ENCODE measurements at regions not wholly inside any gene's neighbourhood (a gene's known extent, or its start where the extent isn't known, plus 50 kb on each side); places are given as distances from the start of the nearest gene placed in this dataset.

DNA sequence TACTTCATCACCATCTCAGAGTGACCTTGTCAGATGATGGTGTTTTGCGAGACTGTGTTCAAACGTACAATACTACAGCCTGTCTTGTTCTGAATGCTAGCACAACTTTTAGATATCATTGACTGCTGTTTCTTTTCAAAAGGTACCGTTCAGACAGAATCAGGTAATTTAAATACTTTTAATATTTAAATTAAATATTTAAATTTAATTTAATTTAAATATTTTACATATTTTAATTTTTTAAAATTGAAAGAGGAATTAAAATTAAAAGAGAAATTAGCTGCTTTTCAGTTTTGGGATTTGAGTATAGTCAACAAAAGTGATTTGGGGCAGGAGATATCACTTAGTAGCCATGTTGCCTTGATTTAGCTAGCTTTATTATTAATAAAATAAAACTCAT lies 642.1 kb upstream of the CCDC179 start:
- DNase-seq (ENCODE audit: low spot score), result no peak
- intact Hi-C loops (cut with DNase I), result no loop called here

GRCh38 chr11:23502826-23503225 lies 642.6 kb upstream of the CCDC179 start:
- DNase-seq (ENCODE audit: low spot score), result no peak
- intact Hi-C loops (cut with DNase I), result no loop called here

DNA sequence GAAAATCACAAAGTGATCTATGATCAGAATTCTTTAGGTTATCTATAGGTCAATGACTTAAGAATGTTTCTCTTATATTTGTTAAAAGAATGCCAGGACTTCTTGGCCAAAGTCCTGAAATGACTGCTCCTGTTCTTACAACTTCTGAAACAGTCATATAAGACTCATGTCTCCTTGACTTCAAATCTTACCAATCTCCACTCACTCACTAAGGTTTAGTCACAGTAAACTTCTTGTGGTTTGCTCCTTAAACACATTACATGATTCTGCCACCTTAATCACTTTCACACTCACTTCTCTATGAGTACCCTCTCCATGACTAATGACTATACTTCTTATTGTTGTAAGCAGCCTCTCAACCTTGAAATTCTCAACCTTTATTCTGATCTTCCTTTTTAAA lies 648.7 kb upstream of the CCDC179 start:
- intact Hi-C loops (cut with DNase I), result no loop called here
- DNase-seq (ENCODE audit: low spot score), result no peak

DNA sequence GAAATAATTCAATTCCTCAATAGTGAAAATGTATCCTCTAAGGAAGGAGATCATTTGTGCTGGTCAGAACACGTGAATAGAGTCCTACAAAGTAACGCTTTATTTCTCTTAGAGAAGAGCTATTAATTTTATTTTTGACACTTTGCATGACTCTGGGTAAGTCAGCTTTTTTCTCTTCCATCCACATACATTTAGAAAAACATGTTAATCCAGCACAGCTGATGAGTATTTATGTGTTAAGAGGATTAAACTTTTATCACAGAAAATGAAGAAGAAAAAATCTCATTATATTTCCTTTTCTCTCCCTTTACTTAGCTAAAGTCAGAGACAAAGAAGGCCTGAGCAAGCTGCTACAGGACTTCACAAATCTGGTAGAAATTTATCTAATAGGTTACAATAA lies 649.5 kb upstream of the CCDC179 start:
- intact Hi-C loops (cut with DNase I), result no loop called here
- no peak for DNase-seq (ENCODE audit: low spot score)

DNA sequence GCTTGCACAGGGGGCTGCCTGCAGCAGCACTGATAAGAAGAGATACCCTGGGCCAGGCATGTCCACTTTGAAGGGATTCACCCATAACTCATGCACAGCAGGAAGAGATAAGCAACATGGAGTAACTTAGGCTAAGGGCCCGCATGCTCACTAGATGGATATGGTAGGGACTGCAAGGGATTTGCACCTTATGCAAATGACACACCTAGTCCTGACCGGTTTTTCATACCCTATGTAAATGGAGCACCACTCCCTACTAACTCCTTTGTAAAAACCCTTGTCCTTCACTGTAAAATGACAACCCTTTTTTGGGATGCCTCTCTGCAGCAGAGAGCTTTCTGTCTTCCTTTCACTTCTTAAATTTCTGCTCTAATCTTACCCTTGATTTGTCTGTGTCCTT lies 658.9 kb upstream of the CCDC179 start:
- no peak for DNase-seq (ENCODE audit: low spot score)
- intact Hi-C loops (cut with DNase I), result no loop called here

DNA sequence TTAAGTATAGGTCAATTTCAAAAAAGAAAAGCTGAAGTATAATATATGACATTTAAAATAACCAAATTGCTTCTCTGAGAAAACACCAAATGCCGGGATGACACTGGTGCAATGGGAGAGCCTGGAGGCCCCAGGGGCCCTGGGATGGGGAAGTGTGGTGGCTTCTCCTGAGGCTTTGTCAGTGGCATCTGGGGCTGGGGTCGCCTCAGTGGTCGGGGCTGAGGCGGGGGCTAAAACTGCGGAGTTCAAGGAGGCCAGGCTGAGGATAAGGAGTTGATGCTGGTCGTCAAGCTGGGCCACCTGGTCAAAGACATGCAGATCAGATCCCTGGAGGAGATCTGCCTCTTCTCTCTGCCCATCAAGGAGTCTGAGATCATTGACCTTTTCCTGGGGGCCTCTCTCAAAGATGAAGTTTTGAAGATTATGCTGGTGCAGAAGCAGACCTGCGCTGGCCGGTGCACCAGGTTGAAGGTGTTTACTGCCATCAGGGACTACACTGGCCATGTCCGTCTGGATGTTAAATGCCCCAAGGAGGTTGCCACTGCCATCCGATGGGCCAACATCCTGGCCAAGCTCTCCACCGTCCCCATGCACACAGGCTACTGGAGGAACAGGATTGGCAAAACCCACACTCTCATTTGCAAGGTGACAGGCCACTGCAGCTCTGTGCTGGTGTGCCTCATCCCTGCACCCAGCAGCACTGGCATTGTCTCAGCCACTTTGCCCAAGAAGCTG lies 660.1 kb upstream of the CCDC179 start:
- intact Hi-C loops (cut with DNase I), result no loop called here

DNA sequence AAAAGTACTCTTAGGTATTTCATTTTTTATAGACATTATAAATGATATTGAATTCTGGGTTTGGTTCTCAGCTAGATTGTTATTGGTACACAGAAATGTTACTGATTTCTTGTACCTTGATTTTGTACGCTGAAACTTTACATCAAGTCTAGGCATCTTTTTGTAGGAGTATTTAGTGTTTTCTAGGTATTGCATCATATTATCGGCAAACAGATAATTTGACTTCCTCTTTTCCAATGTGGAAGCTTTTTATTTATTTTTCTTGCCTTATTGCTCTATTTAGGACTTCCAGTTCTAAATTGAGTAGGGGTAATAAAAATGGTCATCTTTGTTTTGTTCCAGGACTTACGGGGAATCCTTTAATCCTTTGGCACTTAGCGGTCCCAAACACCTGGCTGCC lies 676.6 kb upstream of the CCDC179 start:
- DNase-seq (ENCODE audit: low spot score), result no peak
- intact Hi-C loops (cut with DNase I), result no loop called here

More for the DNA sequence above, 660.1 kb upstream of the CCDC179 start:
- no peak for DNase-seq (ENCODE audit: low spot score)

GRCh38 chr11:23539556-23539955 lies 679.3 kb upstream of the CCDC179 start:
- DNase-seq (ENCODE audit: low spot score), result peak; percentile 60
- intact Hi-C loops (cut with DNase I), result no loop called here

- intact Hi-C loops (cut with DNase I), result no loop called here
- no peak for DNase-seq (ENCODE audit: low spot score)
These were observed 679.9 kb upstream of the CCDC179 start for GRCh38 chr11:23540101-23540561.

- no peak for DNase-seq (ENCODE audit: low spot score)
- intact Hi-C loops (cut with DNase I), result no loop called here
These were observed 681.9 kb upstream of the CCDC179 start for GRCh38 chr11:23542189-23542588.

- intact Hi-C loops (cut with DNase I), result no loop called here
- DNase-seq (ENCODE audit: low spot score), result no peak
These were observed 682.5 kb upstream of the CCDC179 start for GRCh38 chr11:23542816-23543215.

DNA sequence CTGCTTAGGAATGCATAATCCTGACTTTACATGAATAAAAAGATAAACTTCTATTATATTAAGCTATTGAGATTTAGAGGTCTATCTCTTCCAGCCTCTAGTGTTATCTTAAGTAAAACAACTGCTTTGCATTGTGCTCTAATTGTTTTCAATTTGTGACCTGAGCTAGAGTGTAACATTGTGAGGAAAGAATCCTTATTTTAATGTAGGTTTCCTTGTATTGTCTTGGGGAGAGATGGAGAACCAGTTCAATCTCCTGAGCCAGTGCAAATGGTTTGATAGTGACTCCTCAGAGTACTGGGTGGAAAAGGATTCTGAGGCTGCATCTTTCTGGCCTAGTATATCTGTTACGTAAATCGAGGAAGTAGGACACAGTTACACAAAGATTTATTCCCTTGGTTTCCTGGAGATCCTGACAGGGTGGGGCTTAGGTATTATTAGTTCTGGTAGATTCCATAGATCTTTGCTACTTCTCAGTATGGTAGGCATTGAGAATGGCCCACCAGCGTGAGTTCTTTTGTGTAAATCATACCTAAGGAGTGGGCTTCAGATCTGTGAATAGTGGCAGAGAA lies 683.5 kb upstream of the CCDC179 start:
- no peak for DNase-seq (ENCODE audit: low spot score)
- intact Hi-C loops (cut with DNase I), result no loop called here

- intact Hi-C loops (cut with DNase I), result no loop called here
- no peak for DNase-seq (ENCODE audit: low spot score)
These were observed 691.4 kb upstream of the CCDC179 start for GRCh38 chr11:23551706-23552105.

DNA sequence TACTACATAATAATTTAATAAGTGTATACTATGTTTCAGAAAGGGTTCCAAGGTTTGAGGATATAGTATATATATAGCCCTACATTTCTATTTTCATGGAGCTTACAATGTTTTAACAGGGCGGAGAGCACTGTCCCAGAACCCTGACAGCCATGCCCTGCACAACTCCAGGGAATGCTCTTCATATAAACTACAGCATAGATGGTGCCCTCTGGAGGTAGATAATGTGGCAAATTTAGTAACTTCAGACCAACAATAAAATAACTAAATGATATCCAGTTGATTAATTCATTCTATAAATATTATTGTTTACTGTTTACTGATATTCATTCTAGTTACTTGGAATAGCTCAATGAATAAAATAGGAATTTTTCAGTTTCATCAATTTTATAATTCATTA lies 693.7 kb upstream of the CCDC179 start:
- intact Hi-C loops (cut with DNase I), result no loop called here
- DNase-seq (ENCODE audit: low spot score), result no peak

DNA sequence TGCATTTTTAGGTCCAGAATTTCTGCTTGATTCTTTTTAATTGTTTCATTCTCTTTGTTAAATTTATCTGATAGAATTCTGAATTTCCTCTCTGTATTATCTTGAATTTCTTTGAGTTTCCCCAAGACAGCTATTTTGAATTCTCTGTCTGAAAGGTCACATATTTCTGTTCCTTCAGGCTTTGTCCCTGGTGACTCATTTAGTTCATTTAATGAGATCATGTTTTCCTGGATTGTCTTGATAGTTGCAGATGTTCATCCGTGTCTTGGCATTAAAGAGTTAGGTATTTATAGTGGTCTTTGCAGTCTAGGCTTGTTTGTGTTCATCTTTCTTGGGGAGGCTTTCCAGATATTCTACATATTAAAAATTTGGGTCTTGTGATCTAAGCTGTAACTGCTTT lies 694.8 kb upstream of the CCDC179 start:
- intact Hi-C loops (cut with DNase I), result no loop called here
- DNase-seq (ENCODE audit: low spot score), result no peak

- no peak for DNase-seq (ENCODE audit: low spot score)
- intact Hi-C loops (cut with DNase I), result no loop called here
These were observed 696.0 kb upstream of the CCDC179 start for GRCh38 chr11:23556163-23556750.

- no peak for DNase-seq (ENCODE audit: low spot score)
These were observed 703.3 kb upstream of the CCDC179 start for GRCh38 chr11:23563591-23563990.

GRCh38 chr11:23564370-23564769 lies 704.1 kb upstream of the CCDC179 start:
- no peak for DNase-seq (ENCODE audit: low spot score)
- intact Hi-C loops (cut with DNase I), result no loop called here

More at GRCh38 chr11:23563591-23563990, 703.3 kb upstream of the CCDC179 start:
- intact Hi-C loops (cut with DNase I), result no loop called here

- intact Hi-C loops (cut with DNase I), result no loop called here
- DNase-seq (ENCODE audit: low spot score), result no peak
These were observed 708.9 kb upstream of the CCDC179 start for GRCh38 chr11:23569134-23569533.

- DNase-seq (ENCODE audit: low spot score), result no peak
- intact Hi-C loops (cut with DNase I), result no loop called here
These were observed 709.3 kb upstream of the CCDC179 start for GRCh38 chr11:23569547-23569946.

DNA sequence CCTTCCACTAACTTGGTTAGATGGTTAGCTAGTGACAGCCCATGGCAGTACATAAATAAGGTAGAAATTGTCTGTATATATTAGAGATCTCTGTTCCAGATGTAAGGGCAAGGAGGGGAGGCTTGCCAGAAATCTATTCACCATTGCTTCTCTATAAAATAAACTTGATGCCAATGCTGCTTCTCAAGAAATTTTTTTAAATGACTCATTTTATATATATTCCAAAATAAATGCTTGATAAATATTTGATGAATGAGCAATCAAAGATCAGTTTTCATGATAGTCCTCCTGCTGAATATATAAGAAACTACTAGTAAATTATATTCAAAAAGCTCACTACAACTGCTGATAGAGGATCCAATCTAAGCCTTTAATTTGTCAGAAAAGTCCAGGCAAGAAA lies 710.6 kb upstream of the CCDC179 start:
- no peak for DNase-seq (ENCODE audit: low spot score)
- intact Hi-C loops (cut with DNase I), result no loop called here
